Mammary epithelial cell (primary cell): ENCODE measurements at regions not wholly inside any gene's neighbourhood (a gene's known extent, or its start where the extent isn't known, plus 50 kb on each side); places are given as distances from the start of the nearest gene placed in this dataset.

Experiments
- CTCF ChIP-seq, 2 donors: IDR thresholded peaks in 1 of 2; conservative IDR thresholded peaks in 1 of 2; 2 replicates each; pipeline ENCODE4 v1.5.1; 2011 to 2012; ENCODE audit warnings: inconsistent platforms in 2 of 2, low read length in 2 of 2, mild to moderate bottlenecking in 2 of 2, control low read depth in 1 of 2, low read depth in 1 of 2; ENCODE audit not compliant: insufficient read depth in 1 of 2; ENCODE audit errors: extremely low read depth in 1 of 2
- EZH2 ChIP-seq: IDR thresholded peaks from 2 replicates; pipeline ENCODE4 v1.6.1; 2012; ENCODE audit warnings: low read length, inconsistent platforms, borderline replicate concordance

DNA sequence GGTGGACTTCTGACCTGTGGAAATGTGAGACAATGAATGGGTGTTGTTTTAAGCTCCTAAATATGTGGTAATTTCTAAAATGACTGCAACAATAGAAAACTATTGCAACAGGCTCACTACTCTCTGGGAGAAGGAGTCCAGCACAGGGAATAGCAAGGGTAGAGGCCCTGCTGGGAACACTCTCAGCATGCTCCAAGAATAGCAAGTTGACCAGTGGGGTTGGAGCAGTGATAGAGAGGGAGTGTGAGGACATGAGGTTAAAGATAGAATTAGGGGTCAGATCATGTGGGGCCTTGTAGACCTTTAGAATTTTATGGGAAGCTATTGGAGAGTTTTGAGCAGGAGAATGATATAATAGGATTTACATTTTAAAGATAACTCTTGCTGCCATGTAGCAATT lies 346.7 kb upstream of the CCDC196 start:
- TF ChIP-seq CTCF (conservative IDR thresholded peaks at IDR 0.05 in 1 of 2, IDR thresholded peaks at IDR 0.05 in 1 of 2; ENCODE audit: extremely low read depth in 1 of 2, insufficient read depth in 1 of 2, low read depth in 1 of 2, low read length in 2 of 2) (no peak), EZH2 (no peak)
